Uterus (tissue), 2 donors: ENCODE measurements at regions not wholly inside any gene's neighbourhood (a gene's known extent, or its start where the extent isn't known, plus 50 kb on each side); places are given as distances from the start of the nearest gene placed in this dataset.

Experiments used
- CTCF ChIP-seq, 4 experiments: fragments of 200-600 bp in 2 of 4; fragments of 450-650 bp in 2 of 4; sonication (generic) in 2 of 4; IDR thresholded peaks; one replicate each; pipeline ENCODE4 v1.5.1; 2016 to 2019; ENCODE audit warnings: antibody characterized with exemption in 4 of 4, mild to moderate bottlenecking in 2 of 4, moderate library complexity in 1 of 4
- POLR2A ChIP-seq, 2 donors: fragments of 450-650 bp; IDR thresholded peaks; one replicate each; pipeline ENCODE4 v1.6.1; 2016; ENCODE audit warnings: antibody characterized with exemption in 2 of 2, mild to moderate bottlenecking in 1 of 2, moderate library complexity in 1 of 2

- TF ChIP-seq CTCF (IDR thresholded peaks at IDR 0.05) = no peak
- no peak for TF ChIP-seq POLR2A (IDR thresholded peaks at IDR 0.05)
Measured at GRCh38 chr18:42242758-42243157, 287.7 kb downstream of the PIK3C3 start.
